NCI-H226 (cell line): ENCODE measurements at regions not wholly inside any gene's neighbourhood (a gene's known extent, or its start where the extent isn't known, plus 50 kb on each side); places are given as distances from the start of the nearest gene placed in this dataset.

ENCODE experiments used
- DNase-seq: peaks from one replicate; pipeline ENCODE4 v3.0.0-alpha.2; 2015

- no peak for DNase-seq
These were observed 1976.2 kb upstream of the IGFBP7 start for GRCh38 chr4:59086410-59086809.

- DNase-seq: no peak
These were observed 1981.3 kb upstream of the IGFBP7 start for GRCh38 chr4:59091146-59092142.

- DNase-seq: no peak
These were observed 1984.3 kb upstream of the IGFBP7 start for GRCh38 chr4:59094505-59094904.

- DNase-seq: no peak
These were observed 1992.1 kb upstream of the IGFBP7 start for GRCh38 chr4:59102311-59102710.

- DNase-seq: no peak
These were observed 2010.2 kb upstream of the IGFBP7 start for GRCh38 chr4:59120287-59120814.

GRCh38 chr4:59122626-59123025 lies 2012.4 kb upstream of the IGFBP7 start:
- no peak for DNase-seq

GRCh38 chr4:59126159-59126558 lies 2016.0 kb upstream of the IGFBP7 start:
- no peak for DNase-seq

- DNase-seq: no peak
These were observed 2016.8 kb upstream of the IGFBP7 start for GRCh38 chr4:59127006-59127405.

GRCh38 chr4:59127743-59128142 lies 2017.6 kb upstream of the IGFBP7 start:
- no peak for DNase-seq

GRCh38 chr4:59135248-59135985 lies 2025.2 kb upstream of the IGFBP7 start:
- no peak for DNase-seq

GRCh38 chr4:59161249-59161648 lies 2038.9 kb upstream of the ADGRL3 start:
- DNase-seq: no peak

- no peak for DNase-seq
These were observed 2024.5 kb upstream of the ADGRL3 start for GRCh38 chr4:59175617-59176016.

GRCh38 chr4:59179372-59179771 lies 2020.8 kb upstream of the ADGRL3 start:
- no peak for DNase-seq

- DNase-seq: no peak
These were observed 2020.0 kb upstream of the ADGRL3 start for GRCh38 chr4:59180161-59180560.

- no peak for DNase-seq
These were observed 2019.2 kb upstream of the ADGRL3 start for GRCh38 chr4:59180969-59181368.

- DNase-seq: no peak
These were observed 2004.3 kb upstream of the ADGRL3 start for GRCh38 chr4:59195839-59196238.

- DNase-seq: no peak
These were observed 1999.1 kb upstream of the ADGRL3 start for GRCh38 chr4:59200992-59201391.

- no peak for DNase-seq
These were observed 1982.1 kb upstream of the ADGRL3 start for GRCh38 chr4:59217910-59218631.

GRCh38 chr4:59222221-59222620 lies 1977.9 kb upstream of the ADGRL3 start:
- no peak for DNase-seq

GRCh38 chr4:59223292-59223941 lies 1976.7 kb upstream of the ADGRL3 start:
- DNase-seq: no peak

GRCh38 chr4:59238212-59238611 lies 1961.9 kb upstream of the ADGRL3 start:
- no peak for DNase-seq

- DNase-seq: no peak
These were observed 1960.1 kb upstream of the ADGRL3 start for GRCh38 chr4:59240011-59240410.
